Neural crest cell (in vitro differentiated cells): ENCODE measurements at regions not wholly inside any gene's neighbourhood (a gene's known extent, or its start where the extent isn't known, plus 50 kb on each side); places are given as distances from the start of the nearest gene placed in this dataset.
"Not testable (repeated sequence)": the region's sequence is repeated elsewhere in the genome, so short reads cannot be mapped to it uniquely, and the experiment has no call there.

Experiments
- DNase-seq: peaks from one replicate; pipeline ENCODE4 v3.0.0; 2021; ENCODE audit warnings: low read depth, mixed read lengths, low spot score
- H3K27ac Mint-ChIP-seq: one replicate; pipeline ENCODE4 v1.8.0; 2021; ENCODE audit warnings: mild to moderate bottlenecking, mixed read lengths; ENCODE audit not compliant: unreplicated experiment
- H3K27me3 Mint-ChIP-seq: 2 replicates; pipeline ENCODE4 v1.8.0; 2021; ENCODE audit warnings: low read depth, mild to moderate bottlenecking, mixed read lengths
- H3K36me3 Mint-ChIP-seq: 2 replicates; pipeline ENCODE4 v1.8.0; 2021; ENCODE audit warnings: low read depth, mild to moderate bottlenecking, mixed read lengths
- H3K4me1 Mint-ChIP-seq: 2 replicates; pipeline ENCODE4 v1.8.0; 2021; ENCODE audit warnings: mixed read lengths
- H3K4me3 Mint-ChIP-seq: one replicate; pipeline ENCODE4 v1.8.0; 2021; ENCODE audit warnings: mild to moderate bottlenecking, mixed read lengths
- H3K9me3 Mint-ChIP-seq: 2 replicates; pipeline ENCODE4 v1.8.0; 2021; ENCODE audit warnings: mixed read lengths
- TF ChIP-seq, protein P1 (sequence below): fragments of 200-600 bp; sonication (generic); conservative IDR thresholded peaks from 2 replicates; pipeline ENCODE4 v1.5.0; 2021; ENCODE audit warnings: antibody characterized with exemption, mild to moderate bottlenecking

DNA sequence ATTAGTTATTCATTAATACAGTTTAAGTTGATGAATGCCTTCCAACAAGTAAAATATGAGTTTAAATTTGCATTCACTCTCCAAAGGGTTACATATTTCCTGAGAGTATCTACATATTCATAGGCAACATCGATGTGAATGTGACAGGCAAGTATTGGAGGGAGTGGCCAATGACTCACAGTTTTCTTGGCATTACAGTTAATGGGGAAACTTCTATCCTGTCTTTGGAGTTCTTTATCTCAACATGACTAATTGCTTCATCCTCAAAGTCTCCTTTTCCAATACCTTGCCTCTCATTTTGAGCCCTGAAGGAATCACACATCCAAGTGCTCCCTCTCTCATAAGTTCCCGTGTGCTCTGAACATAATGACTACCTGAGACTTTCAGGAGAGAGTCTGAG, 439.7 kb upstream of the FRG2C start:
- H3K27me3 Mint-ChIP-seq = no peaks in the 10 kb centered on the region
- H3K4me1 Mint-ChIP-seq = peaks cover 9% of the 10 kb centered on the region
- H3K9me3 Mint-ChIP-seq = peaks cover 3% of the 10 kb centered on the region
- H3K27ac Mint-ChIP-seq = no peak overlapping the region
- no peaks in the 10 kb centered on the region for H3K36me3 Mint-ChIP-seq
- no peak overlapping the region for H3K4me3 Mint-ChIP-seq
- DNase-seq = no peak
- TF ChIP-seq, protein P1, sequence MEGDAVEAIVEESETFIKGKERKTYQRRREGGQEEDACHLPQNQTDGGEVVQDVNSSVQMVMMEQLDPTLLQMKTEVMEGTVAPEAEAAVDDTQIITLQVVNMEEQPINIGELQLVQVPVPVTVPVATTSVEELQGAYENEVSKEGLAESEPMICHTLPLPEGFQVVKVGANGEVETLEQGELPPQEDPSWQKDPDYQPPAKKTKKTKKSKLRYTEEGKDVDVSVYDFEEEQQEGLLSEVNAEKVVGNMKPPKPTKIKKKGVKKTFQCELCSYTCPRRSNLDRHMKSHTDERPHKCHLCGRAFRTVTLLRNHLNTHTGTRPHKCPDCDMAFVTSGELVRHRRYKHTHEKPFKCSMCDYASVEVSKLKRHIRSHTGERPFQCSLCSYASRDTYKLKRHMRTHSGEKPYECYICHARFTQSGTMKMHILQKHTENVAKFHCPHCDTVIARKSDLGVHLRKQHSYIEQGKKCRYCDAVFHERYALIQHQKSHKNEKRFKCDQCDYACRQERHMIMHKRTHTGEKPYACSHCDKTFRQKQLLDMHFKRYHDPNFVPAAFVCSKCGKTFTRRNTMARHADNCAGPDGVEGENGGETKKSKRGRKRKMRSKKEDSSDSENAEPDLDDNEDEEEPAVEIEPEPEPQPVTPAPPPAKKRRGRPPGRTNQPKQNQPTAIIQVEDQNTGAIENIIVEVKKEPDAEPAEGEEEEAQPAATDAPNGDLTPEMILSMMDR = no peak

DNA sequence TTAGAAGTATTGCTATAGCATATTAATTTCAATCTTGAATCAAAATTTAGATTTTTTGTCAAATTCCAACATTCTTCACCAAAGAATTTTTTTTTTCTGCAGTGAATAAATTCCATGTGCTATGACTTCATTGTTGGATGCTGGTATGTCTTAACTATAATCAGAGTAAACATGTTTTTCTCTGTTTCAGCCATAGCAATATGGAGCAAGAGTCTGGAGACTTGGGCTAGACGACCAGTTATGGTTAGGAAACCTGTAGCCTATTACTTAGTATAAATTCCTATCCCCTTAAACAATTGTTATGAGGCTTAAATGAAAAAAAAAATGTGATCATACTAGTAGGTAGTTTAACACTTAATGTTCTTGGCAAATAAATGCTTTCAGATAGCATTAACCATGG, 431.9 kb upstream of the FRG2C start:
- peaks cover 7% of the 10 kb centered on the region for H3K4me1 Mint-ChIP-seq
- no peak for DNase-seq
- peaks cover 6% of the 10 kb centered on the region for H3K9me3 Mint-ChIP-seq
- H3K27me3 Mint-ChIP-seq = no peaks in the 10 kb centered on the region
- H3K36me3 Mint-ChIP-seq = no peaks in the 10 kb centered on the region
- H3K4me3 Mint-ChIP-seq = no peak overlapping the region
- TF ChIP-seq, protein P1 = no peak
- H3K27ac Mint-ChIP-seq = no peak overlapping the region

DNA sequence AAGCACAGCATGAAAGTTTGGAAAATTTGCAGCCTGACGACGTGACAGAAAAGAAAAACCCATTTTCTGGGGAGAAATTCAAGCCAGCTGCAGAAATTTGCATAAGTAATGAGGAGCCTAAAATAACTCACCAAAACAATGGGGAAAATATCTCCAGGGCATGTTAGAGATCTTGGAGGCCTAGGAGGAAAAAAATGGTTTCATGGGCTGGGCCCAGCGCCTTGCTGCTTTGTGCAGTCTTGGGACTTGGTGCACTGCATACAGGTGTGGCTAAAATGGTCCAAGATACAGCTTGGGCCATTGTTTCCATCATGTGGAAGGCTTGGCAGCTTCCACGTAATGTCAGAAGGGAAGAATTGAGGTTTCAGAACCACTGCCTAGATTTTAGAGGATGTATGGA, 428.5 kb upstream of the FRG2C start:
- H3K9me3 Mint-ChIP-seq = peaks cover 3% of the 10 kb centered on the region
- DNase-seq = no peak
- H3K4me3 Mint-ChIP-seq = no peak overlapping the region
- peaks cover 8% of the 10 kb centered on the region for H3K4me1 Mint-ChIP-seq
- no peaks in the 10 kb centered on the region for H3K27me3 Mint-ChIP-seq
- H3K27ac Mint-ChIP-seq = no peak overlapping the region
- H3K36me3 Mint-ChIP-seq = no peaks in the 10 kb centered on the region
- TF ChIP-seq, protein P1 = no peak

DNA sequence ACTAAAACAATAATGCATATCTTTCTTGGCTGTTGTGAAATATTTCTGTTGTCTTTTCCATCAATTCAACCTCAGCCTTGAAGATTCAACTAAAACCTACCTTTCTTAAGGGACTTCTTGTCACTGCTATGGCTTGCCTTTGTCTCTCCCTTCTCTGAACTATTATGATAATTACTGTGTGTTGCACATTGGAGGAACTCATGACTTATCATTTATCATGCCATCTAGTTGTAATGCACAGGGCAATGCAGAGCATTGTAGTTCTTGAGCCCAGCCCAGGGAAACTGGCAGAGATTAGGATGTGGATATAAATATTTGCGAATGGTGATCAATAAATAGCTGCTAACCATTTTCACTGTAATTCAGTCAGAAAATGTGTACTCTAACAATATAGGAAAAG, 427.1 kb upstream of the FRG2C start:
- H3K27me3 Mint-ChIP-seq = no peaks in the 10 kb centered on the region

DNA sequence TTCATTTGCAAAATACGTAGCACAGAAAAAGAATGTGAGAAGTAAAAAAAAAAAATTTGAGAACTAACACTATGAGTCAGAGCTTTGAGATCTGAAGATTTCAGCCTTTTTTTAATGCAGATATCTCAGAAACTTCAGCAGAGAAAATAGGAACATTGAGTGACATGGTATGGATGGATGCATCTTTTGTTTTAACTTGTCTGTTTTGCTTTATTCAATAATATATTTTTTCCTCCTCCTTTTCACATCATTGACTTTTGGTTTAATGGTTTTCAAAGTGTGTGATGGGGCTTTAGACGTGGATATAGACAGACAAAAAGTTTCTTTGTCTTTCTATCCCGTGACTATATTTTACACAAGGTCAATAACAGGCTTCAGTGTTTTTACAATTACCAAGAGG, 426.7 kb upstream of the FRG2C start:
- no peak overlapping the region for H3K4me3 Mint-ChIP-seq
- H3K27ac Mint-ChIP-seq = no peak overlapping the region
- TF ChIP-seq, protein P1 = no peak
- no peaks in the 10 kb centered on the region for H3K27me3 Mint-ChIP-seq
- DNase-seq = no peak
- H3K4me1 Mint-ChIP-seq = peaks cover 8% of the 10 kb centered on the region
- H3K9me3 Mint-ChIP-seq = peaks cover 3% of the 10 kb centered on the region
- no peaks in the 10 kb centered on the region for H3K36me3 Mint-ChIP-seq

More for the DNA sequence above, 427.1 kb upstream of the FRG2C start:
- H3K27ac Mint-ChIP-seq = no peak overlapping the region
- peaks cover 8% of the 10 kb centered on the region for H3K4me1 Mint-ChIP-seq
- TF ChIP-seq, protein P1 = no peak
- peaks cover 3% of the 10 kb centered on the region for H3K9me3 Mint-ChIP-seq
- H3K36me3 Mint-ChIP-seq = no peaks in the 10 kb centered on the region
- no peak overlapping the region for H3K4me3 Mint-ChIP-seq
- DNase-seq = no peak

DNA sequence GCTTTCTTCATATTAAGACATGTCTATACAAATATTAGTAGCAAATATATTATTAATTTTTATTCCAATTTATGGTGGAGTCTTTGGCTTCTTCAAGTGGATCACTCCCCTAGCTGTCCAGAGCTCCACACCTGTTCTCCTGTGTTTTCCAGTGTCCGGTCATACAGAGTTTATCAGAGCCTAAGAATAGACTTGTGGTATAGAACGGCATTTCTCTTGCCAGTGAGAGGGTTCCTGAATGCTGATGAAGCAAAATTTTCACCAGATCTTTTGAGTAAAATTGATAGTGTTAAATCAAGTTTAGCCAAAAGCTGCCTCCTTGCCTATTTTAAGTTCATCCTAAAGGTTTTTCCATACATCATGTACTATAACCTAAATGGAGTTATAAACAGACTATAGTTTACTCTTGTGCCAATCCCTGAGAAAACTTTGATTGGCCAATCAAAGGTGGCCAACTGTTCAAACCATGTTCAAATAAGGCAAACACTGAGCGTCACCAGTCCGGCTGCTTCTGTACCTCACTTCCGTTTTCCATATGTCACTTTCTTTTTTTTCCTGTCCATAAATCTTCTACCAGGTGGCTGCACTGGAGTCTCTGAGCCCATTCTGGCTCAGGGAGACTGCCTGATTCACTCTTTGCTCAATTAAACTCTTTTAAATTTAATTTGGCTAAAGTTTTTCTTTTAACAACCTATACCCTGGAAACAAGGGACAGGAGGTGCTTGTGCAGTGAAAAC, 422.7 kb upstream of the FRG2C start:
- not testable (repeated sequence) for H3K36me3 Mint-ChIP-seq, DNase-seq, H3K4me1 Mint-ChIP-seq, H3K27ac Mint-ChIP-seq, H3K4me3 Mint-ChIP-seq, H3K9me3 Mint-ChIP-seq, H3K27me3 Mint-ChIP-seq
